ENCODE measurements at regions not wholly inside any gene's neighbourhood (a gene's known extent, or its start where the extent isn't known, plus 50 kb on each side); places are given as distances from the start of the nearest gene placed in this dataset.

- no peak for TF ChIP-seq CTCF (IDR thresholded peaks at IDR 0.05)
- TF ChIP-seq POLR2AphosphoS5 (IDR thresholded peaks at IDR 0.05): no peak
- TF ChIP-seq POLR2A (IDR thresholded peaks at IDR 0.05): no peak
Measured at GRCh38 chr10:117638664-117639200, 96.2 kb downstream of the EMX2 start.
